NB4 (cell line): ENCODE measurements at regions not wholly inside any gene's neighbourhood (a gene's known extent, or its start where the extent isn't known, plus 50 kb on each side); places are given as distances from the start of the nearest gene placed in this dataset.

Source experiments
- CTCF ChIP-seq: IDR thresholded peaks from one replicate; pipeline ENCODE4 v1.5.1; 2012; ENCODE audit warnings: low read depth, low read length
- POLR2A ChIP-seq: IDR thresholded peaks from 2 replicates; pipeline ENCODE4 v1.6.1; 2011; ENCODE audit warnings: mild to moderate bottlenecking; ENCODE audit not compliant: insufficient read length; ENCODE audit errors: extremely low read depth

- TF ChIP-seq POLR2A (no peak), CTCF (no peak)
Measured at GRCh38 chr7:113268757-113269156, 150.4 kb upstream of the SMIM30 start.
